ENCODE measurements at regions not wholly inside any gene's neighbourhood (a gene's known extent, or its start where the extent isn't known, plus 50 kb on each side); places are given as distances from the start of the nearest gene placed in this dataset.

GRCh38 chr1:244955661-244956060, 91.3 kb upstream of the HNRNPU start:
- TF ChIP-seq EZH2phosphoT487 (IDR thresholded peaks at IDR 0.05; ENCODE audit: borderline replicate concordance) (no peak), CTCF (conservative IDR thresholded peaks at IDR 0.05; ENCODE audit: low read length) (no peak)

All from Loucy (cell line).